Smooth muscle cell of the brain vasculature (primary cell): ENCODE measurements at regions not wholly inside any gene's neighbourhood (a gene's known extent, or its start where the extent isn't known, plus 50 kb on each side); places are given as distances from the start of the nearest gene placed in this dataset.
"Not testable (repeated sequence)": the region's sequence is repeated elsewhere in the genome, so short reads cannot be mapped to it uniquely, and the experiment has no call there.

Experiments
- DNase-seq: peaks from one replicate; pipeline ENCODE4 v3.0.0-alpha.2; 2012; ENCODE audit warnings: low read depth, low spot score

GRCh38 chr14:25699981-25700380 lies 650.0 kb upstream of the STXBP6 start:
- no peak for DNase-seq

- DNase-seq: no peak
Observed at GRCh38 chr14:25698111-25698510, 648.2 kb upstream of the STXBP6 start.

- DNase-seq: no peak
Observed at GRCh38 chr14:25696176-25696575, 646.2 kb upstream of the STXBP6 start.

- DNase-seq: no peak
Observed at GRCh38 chr14:25685004-25685403, 635.1 kb upstream of the STXBP6 start.

- no peak for DNase-seq
Observed at GRCh38 chr14:25680934-25681333, 631.0 kb upstream of the STXBP6 start.

GRCh38 chr14:25680511-25680910 lies 630.6 kb upstream of the STXBP6 start:
- DNase-seq: not testable (repeated sequence)

GRCh38 chr14:25677111-25677510 lies 627.2 kb upstream of the STXBP6 start:
- DNase-seq: no peak

GRCh38 chr14:25667387-25667786 lies 617.4 kb upstream of the STXBP6 start:
- DNase-seq: no peak

GRCh38 chr14:25666877-25667276 lies 616.9 kb upstream of the STXBP6 start:
- DNase-seq: no peak

GRCh38 chr14:25658988-25659387 lies 609.0 kb upstream of the STXBP6 start:
- DNase-seq: no peak

- no peak for DNase-seq
Observed at GRCh38 chr14:25630447-25630846, 580.5 kb upstream of the STXBP6 start.

GRCh38 chr14:25628978-25629377 lies 579.0 kb upstream of the STXBP6 start:
- DNase-seq: no peak

- no peak for DNase-seq
Observed at GRCh38 chr14:25628390-25628789, 578.4 kb upstream of the STXBP6 start.

GRCh38 chr14:25626986-25627385 lies 577.0 kb upstream of the STXBP6 start:
- no peak for DNase-seq

GRCh38 chr14:25622763-25623162 lies 572.8 kb upstream of the STXBP6 start:
- DNase-seq: no peak

- DNase-seq: no peak
Observed at GRCh38 chr14:25620515-25620914, 570.6 kb upstream of the STXBP6 start.

GRCh38 chr14:25615174-25615573 lies 565.2 kb upstream of the STXBP6 start:
- DNase-seq: no peak

- no peak for DNase-seq
Observed at GRCh38 chr14:25607192-25607591, 557.2 kb upstream of the STXBP6 start.

- DNase-seq: no peak
Observed at GRCh38 chr14:25602106-25602505, 552.2 kb upstream of the STXBP6 start.

GRCh38 chr14:25588751-25589150 lies 538.8 kb upstream of the STXBP6 start:
- DNase-seq: no peak

GRCh38 chr14:25574628-25575325 lies 524.8 kb upstream of the STXBP6 start:
- no peak for DNase-seq

GRCh38 chr14:25570483-25570882 lies 520.5 kb upstream of the STXBP6 start:
- DNase-seq: no peak

- no peak for DNase-seq
Observed at GRCh38 chr14:25557466-25557865, 507.5 kb upstream of the STXBP6 start.

GRCh38 chr14:25552826-25553225 lies 502.9 kb upstream of the STXBP6 start:
- DNase-seq: no peak
